ENCODE measurements at regions not wholly inside any gene's neighbourhood (a gene's known extent, or its start where the extent isn't known, plus 50 kb on each side); places are given as distances from the start of the nearest gene placed in this dataset.

GRCh38 chr11:111018566-111018965 lies 227.0 kb upstream of the POU2AF2 start:
- Mint-ChIP-seq H3K4me3 (no peak overlapping the region), H3K36me3 (no peaks in the 10 kb centered on the region), H3K27me3 (peaks cover 4 to 18% of the 10 kb centered on the region in 2 donors), H3K27ac (no peak overlapping the region), H3K4me1 (ENCODE audit: low read depth in 2 of 2) (no peaks in the 10 kb centered on the region), H3K9me3 (peaks cover under 1% of the 10 kb centered on the region)
- ATAC-seq (no peak), DNase-seq (ENCODE audit: low spot score) (no peak)

- Mint-ChIP-seq H3K9me3 (peaks cover 10% of the 10 kb centered on the region), H3K27ac (no peak overlapping the region), H3K36me3 (no peaks in the 10 kb centered on the region), H3K27me3 (peaks cover 8 to 19% of the 10 kb centered on the region in 2 donors), H3K4me3 (no peak overlapping the region), H3K4me1 (ENCODE audit: low read depth in 2 of 2) (no peaks in the 10 kb centered on the region)
- DNase-seq (ENCODE audit: low spot score) (no peak), ATAC-seq (no peak)
Observed at GRCh38 chr11:111012491-111012890, 233.0 kb upstream of the POU2AF2 start.

- no peak for ATAC-seq
- Mint-ChIP-seq H3K4me3 (no peak overlapping the region), H3K9me3 (peaks cover 10% of the 10 kb centered on the region), H3K27me3 (peaks cover 8 to 19% of the 10 kb centered on the region in 2 donors), H3K27ac (no peak overlapping the region), H3K36me3 (no peaks in the 10 kb centered on the region), H3K4me1 (ENCODE audit: low read depth in 2 of 2) (no peaks in the 10 kb centered on the region)
- no peak for DNase-seq (ENCODE audit: low spot score)
Observed at GRCh38 chr11:111011275-111011594, 234.3 kb upstream of the POU2AF2 start.

DNA sequence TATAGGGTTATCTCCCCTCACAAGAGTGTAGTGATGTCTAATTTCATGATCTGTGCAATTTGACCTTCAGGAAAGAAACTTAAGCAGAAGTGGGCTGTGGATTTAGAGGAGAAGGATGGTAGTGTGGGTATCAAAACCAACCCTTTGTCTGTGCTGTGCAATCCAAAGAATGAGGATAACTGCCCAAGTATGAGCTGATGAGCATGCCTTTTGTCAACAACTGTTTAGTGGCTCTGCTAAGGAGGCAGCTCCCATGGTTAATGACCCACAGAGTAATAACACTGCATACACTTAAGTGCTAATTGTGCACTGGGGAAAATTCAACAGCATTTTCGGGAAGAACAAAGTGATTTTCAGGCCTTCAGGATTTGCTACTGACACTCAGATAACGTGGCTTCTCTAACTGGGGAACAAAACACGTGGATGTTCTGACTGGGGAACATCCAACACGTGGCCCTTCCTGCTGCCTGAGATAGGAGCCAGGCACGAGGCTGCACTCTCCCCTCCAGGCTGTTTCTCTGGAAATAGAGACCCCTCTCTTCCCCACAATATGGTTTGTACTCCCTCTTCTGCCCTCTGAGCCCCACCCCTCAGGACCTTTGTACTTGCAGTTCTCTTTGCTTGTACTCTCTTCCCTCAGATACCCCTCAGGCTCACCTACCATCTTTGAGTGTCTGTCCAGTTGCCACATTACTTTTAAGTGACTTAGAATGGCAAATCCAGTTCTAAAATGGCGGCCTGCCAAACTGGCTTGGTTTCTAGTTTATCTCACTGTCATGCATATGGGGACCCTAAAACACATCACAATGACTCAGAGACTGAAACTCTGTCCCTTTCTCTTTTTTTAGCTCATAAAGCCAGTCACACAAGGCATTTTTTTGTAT lies 234.9 kb upstream of the POU2AF2 start:
- H3K36me3 Mint-ChIP-seq = no peaks in the 10 kb centered on the region
- H3K4me3 Mint-ChIP-seq = no peak overlapping the region
- no peak overlapping the region for H3K27ac Mint-ChIP-seq
- DNase-seq (ENCODE audit: low spot score) (no peak), ATAC-seq (no peak)
- peaks cover 8 to 19% of the 10 kb centered on the region in 2 donors for H3K27me3 Mint-ChIP-seq
- no peaks in the 10 kb centered on the region for H3K4me1 Mint-ChIP-seq (ENCODE audit: low read depth in 2 of 2)
- H3K9me3 Mint-ChIP-seq = peaks cover 10% of the 10 kb centered on the region

DNA sequence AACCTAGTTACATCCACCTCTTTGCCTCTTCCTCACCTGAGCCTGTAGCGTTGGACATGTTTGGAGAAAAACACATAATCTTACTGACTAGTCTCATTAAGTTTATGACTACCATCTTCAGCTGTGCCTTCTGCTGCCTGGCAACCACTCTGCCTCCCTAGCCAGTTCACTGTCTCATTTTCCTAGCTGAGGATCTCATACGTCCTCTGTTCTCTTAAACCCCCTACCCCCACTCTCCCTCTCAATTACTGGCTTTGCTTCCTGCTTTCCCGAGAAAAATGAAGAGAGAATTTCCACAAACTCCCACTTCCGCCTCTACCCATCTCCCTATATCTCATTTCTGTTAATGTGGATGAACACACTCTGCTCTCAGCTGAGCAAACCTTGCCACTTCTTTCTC lies 239.3 kb upstream of the POU2AF2 start:
- H3K4me1 Mint-ChIP-seq (ENCODE audit: low read depth in 2 of 2) = no peaks in the 10 kb centered on the region
- H3K27me3 Mint-ChIP-seq = peaks cover 4 to 12% of the 10 kb centered on the region in 2 donors
- H3K9me3 Mint-ChIP-seq = peaks cover 4% of the 10 kb centered on the region
- H3K36me3 Mint-ChIP-seq = no peaks in the 10 kb centered on the region
- no peak overlapping the region for H3K4me3 Mint-ChIP-seq
- no peak for DNase-seq (ENCODE audit: low spot score)
- H3K27ac Mint-ChIP-seq = no peak overlapping the region
- ATAC-seq = no peak

GRCh38 chr11:111001986-111002611 lies 243.4 kb upstream of the POU2AF2 start:
- Mint-ChIP-seq H3K27ac (no peak overlapping the region), H3K4me3 (no peak overlapping the region), H3K27me3 (no peaks in the 10 kb centered on the region), H3K9me3 (no peaks in the 10 kb centered on the region), H3K36me3 (no peaks in the 10 kb centered on the region), H3K4me1 (ENCODE audit: low read depth in 2 of 2) (no peaks in the 10 kb centered on the region)
- no peak for DNase-seq (ENCODE audit: low spot score)
- no peak for ATAC-seq

DNA sequence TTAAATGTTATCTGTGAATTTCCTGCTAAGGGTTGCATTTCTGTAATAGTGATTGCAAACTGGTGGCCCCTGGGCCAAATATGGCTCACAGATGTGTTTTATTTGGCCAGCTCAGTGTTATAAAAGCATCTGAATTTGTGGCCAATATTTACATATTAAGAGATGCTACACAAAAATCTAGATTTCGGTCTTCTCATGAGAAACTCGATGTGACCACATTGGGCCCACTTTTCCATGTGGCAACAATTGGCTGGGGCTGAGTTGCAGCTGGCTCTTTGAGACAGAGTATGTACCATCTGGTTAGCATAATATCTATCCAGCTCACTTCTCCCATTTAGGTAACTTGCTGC lies 244.5 kb upstream of the POU2AF2 start:
- no peaks in the 10 kb centered on the region for H3K36me3 Mint-ChIP-seq
- ATAC-seq (no peak), DNase-seq (ENCODE audit: low spot score) (no peak)
- no peak overlapping the region for H3K27ac Mint-ChIP-seq
- no peaks in the 10 kb centered on the region for H3K4me1 Mint-ChIP-seq (ENCODE audit: low read depth in 2 of 2)
- no peaks in the 10 kb centered on the region for H3K27me3 Mint-ChIP-seq
- no peak overlapping the region for H3K4me3 Mint-ChIP-seq
- no peaks in the 10 kb centered on the region for H3K9me3 Mint-ChIP-seq

- Mint-ChIP-seq H3K4me3 (no peak overlapping the region), H3K27me3 (no peaks in the 10 kb centered on the region), H3K27ac (no peak overlapping the region), H3K9me3 (no peaks in the 10 kb centered on the region), H3K36me3 (no peaks in the 10 kb centered on the region), H3K4me1 (ENCODE audit: low read depth in 2 of 2) (no peaks in the 10 kb centered on the region)
- DNase-seq (ENCODE audit: low spot score) = no peak
- no peak for ATAC-seq
Observed at GRCh38 chr11:111000400-111001080, 245.0 kb upstream of the POU2AF2 start.

DNA sequence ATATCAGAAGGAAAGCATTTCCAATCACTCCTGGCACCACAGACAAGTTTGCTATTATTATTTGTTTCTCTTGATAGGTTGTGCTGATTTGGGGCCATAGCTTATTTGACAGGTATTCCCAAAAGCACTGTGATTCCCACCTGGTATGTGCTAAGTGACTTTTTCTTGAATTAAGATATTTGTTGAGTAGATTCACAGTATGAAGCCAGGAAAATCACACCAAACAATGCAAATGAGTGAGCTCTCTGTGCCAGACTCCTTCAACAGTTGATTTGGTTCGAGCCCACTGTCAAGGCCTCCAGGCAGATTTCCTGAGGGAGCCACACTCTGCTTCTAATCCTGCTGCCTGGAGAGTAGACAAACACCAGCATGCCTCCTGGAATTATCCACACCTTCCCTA lies 253.0 kb upstream of the POU2AF2 start:
- H3K36me3 Mint-ChIP-seq = no peaks in the 10 kb centered on the region
- ATAC-seq = no peak
- H3K27me3 Mint-ChIP-seq = no peaks in the 10 kb centered on the region
- no peak overlapping the region for H3K4me3 Mint-ChIP-seq
- no peak for DNase-seq (ENCODE audit: low spot score)
- H3K27ac Mint-ChIP-seq = no peak overlapping the region
- no peaks in the 10 kb centered on the region for H3K9me3 Mint-ChIP-seq
- H3K4me1 Mint-ChIP-seq (ENCODE audit: low read depth in 2 of 2) = no peaks in the 10 kb centered on the region

- no peak for ATAC-seq
- H3K36me3 Mint-ChIP-seq = no peaks in the 10 kb centered on the region
- no peak overlapping the region for H3K27ac Mint-ChIP-seq
- no peak for DNase-seq (ENCODE audit: low spot score)
- peaks cover 0 to 6% of the 10 kb centered on the region in 2 donors for H3K27me3 Mint-ChIP-seq
- H3K4me3 Mint-ChIP-seq = no peak overlapping the region
- no peaks in the 10 kb centered on the region for H3K4me1 Mint-ChIP-seq (ENCODE audit: low read depth in 2 of 2)
- H3K9me3 Mint-ChIP-seq = peaks cover 3% of the 10 kb centered on the region
Observed at GRCh38 chr11:110991661-110992355, 253.7 kb upstream of the POU2AF2 start.

DNA sequence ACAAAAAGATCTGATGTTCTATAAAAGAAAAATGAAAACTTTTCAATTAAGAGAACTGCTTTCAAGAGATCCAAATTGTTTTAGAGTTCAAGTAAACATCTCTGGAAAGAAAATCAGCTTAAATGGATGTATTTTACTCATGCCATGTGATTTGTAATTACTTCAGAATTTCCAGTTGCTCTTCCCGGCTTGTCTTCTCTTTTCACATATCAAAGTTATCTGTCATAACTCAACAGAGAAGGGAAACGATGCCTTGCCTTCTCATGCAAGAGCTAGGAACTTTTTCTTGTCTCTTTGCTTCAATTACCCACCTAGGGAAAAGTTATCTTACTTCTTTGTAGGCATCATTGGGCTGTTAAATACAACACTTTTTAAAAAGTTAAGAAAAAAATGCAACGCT lies 255.2 kb upstream of the POU2AF2 start:
- H3K27ac Mint-ChIP-seq = no peak overlapping the region
- peaks cover 0 to 6% of the 10 kb centered on the region in 2 donors for H3K27me3 Mint-ChIP-seq
- no peak overlapping the region for H3K4me3 Mint-ChIP-seq
- H3K36me3 Mint-ChIP-seq = no peaks in the 10 kb centered on the region
- H3K4me1 Mint-ChIP-seq (ENCODE audit: low read depth in 2 of 2) = no peaks in the 10 kb centered on the region
- H3K9me3 Mint-ChIP-seq = peaks cover 3% of the 10 kb centered on the region
- ATAC-seq (no peak), DNase-seq (ENCODE audit: low spot score) (no peak)

- H3K9me3 Mint-ChIP-seq = peaks cover 3% of the 10 kb centered on the region
- ATAC-seq (no peak), DNase-seq (ENCODE audit: low spot score) (no peak)
- H3K4me1 Mint-ChIP-seq (ENCODE audit: low read depth in 2 of 2) = no peaks in the 10 kb centered on the region
- peaks cover 0 to 6% of the 10 kb centered on the region in 2 donors for H3K27me3 Mint-ChIP-seq
- H3K4me3 Mint-ChIP-seq = no peak overlapping the region
- H3K36me3 Mint-ChIP-seq = no peaks in the 10 kb centered on the region
- no peak overlapping the region for H3K27ac Mint-ChIP-seq
Observed at GRCh38 chr11:110989428-110990133, 255.9 kb upstream of the POU2AF2 start.

GRCh38 chr11:110988671-110989070 lies 256.9 kb upstream of the POU2AF2 start:
- Mint-ChIP-seq H3K4me1 (ENCODE audit: low read depth in 2 of 2) (no peaks in the 10 kb centered on the region), H3K27me3 (peaks cover 0 to 6% of the 10 kb centered on the region in 2 donors), H3K4me3 (no peak overlapping the region), H3K27ac (no peak overlapping the region), H3K9me3 (peaks cover 3% of the 10 kb centered on the region), H3K36me3 (no peaks in the 10 kb centered on the region)
- ATAC-seq = no peak
- no peak for DNase-seq (ENCODE audit: low spot score)

Data from natural killer cell treated with Interleukin-12 subunit alpha and Interleukin-12 subunit beta and Interleukin-15 and Interleukin-18, amount 100 ng/mL, for 72 hours (primary cell).